Mesenchymal stem cell (in vitro differentiated cells and primary cell): ENCODE measurements at regions not wholly inside any gene's neighbourhood (a gene's known extent, or its start where the extent isn't known, plus 50 kb on each side); places are given as distances from the start of the nearest gene placed in this dataset.

ENCODE experiments used
- DNase-seq: peaks from one replicate; pipeline ENCODE4 v3.0.0-alpha.2; 2013
- H2AFZ ChIP-seq: one replicate; pipeline ENCODE4 v1.6.1; 2013; ENCODE audit warnings: low read depth, mild to moderate bottlenecking, control low read depth, inconsistent platforms, low read length, moderate library complexity
- H2AK5ac ChIP-seq: 2 replicates; pipeline ENCODE4 v1.6.1; 2013; ENCODE audit warnings: low read length, moderate library complexity, mild to moderate bottlenecking, inconsistent platforms; ENCODE audit not compliant: severe bottlenecking
- H2BK120ac ChIP-seq: one replicate; pipeline ENCODE4 v1.6.1; 2013; ENCODE audit warnings: low read depth, mild to moderate bottlenecking, inconsistent platforms, low read length, moderate library complexity
- H2BK12ac ChIP-seq, 2 experiments: one replicate each; pipeline ENCODE4 v1.6.1; 2013; ENCODE audit warnings: inconsistent platforms in 2 of 2, low read length in 2 of 2, mild to moderate bottlenecking in 2 of 2, moderate library complexity in 2 of 2, control low read depth in 1 of 2
- H2BK15ac ChIP-seq: one replicate; pipeline ENCODE4 v1.6.1; 2013; ENCODE audit warnings: mild to moderate bottlenecking, low read depth, inconsistent platforms; ENCODE audit not compliant: poor library complexity, severe bottlenecking
- H2BK5ac ChIP-seq: 2 replicates; pipeline ENCODE4 v1.6.1; 2013; ENCODE audit warnings: low read depth, mild to moderate bottlenecking, low read length, control low read depth, inconsistent platforms; ENCODE audit not compliant: poor library complexity, severe bottlenecking
- H3K14ac ChIP-seq, 2 experiments: one replicate each; pipeline ENCODE4 v1.6.1; 2013; ENCODE audit warnings: inconsistent platforms in 2 of 2, low read length in 2 of 2, control low read depth in 1 of 2, mild to moderate bottlenecking in 1 of 2, moderate library complexity in 1 of 2
- H3K18ac ChIP-seq, 2 experiments: one replicate each; pipeline ENCODE4 v1.6.1; 2013; ENCODE audit warnings: inconsistent platforms in 2 of 2, low read length in 2 of 2, control low read depth in 1 of 2, low read depth in 1 of 2, mild to moderate bottlenecking in 1 of 2
- H3K23ac ChIP-seq, 2 experiments: one replicate each; pipeline ENCODE4 v1.6.1; 2013; ENCODE audit warnings: inconsistent platforms in 2 of 2, low read length in 2 of 2, mild to moderate bottlenecking in 2 of 2, moderate library complexity in 2 of 2, control low read depth in 1 of 2
- H3K27ac ChIP-seq: 2 replicates; pipeline ENCODE4 v1.5.1; 2013; ENCODE audit warnings: mild to moderate bottlenecking, moderate library complexity, low read length, control low read depth, inconsistent platforms; ENCODE audit not compliant: poor library complexity, severe bottlenecking
- H3K27me3 ChIP-seq, 2 experiments: 2 replicates each; pipeline versions ENCODE4 v1.6.1 to v1.7.0; 2013; ENCODE audit warnings: low read length in 2 of 2, mild to moderate bottlenecking in 2 of 2, moderate library complexity in 2 of 2, control low read depth in 1 of 2, inconsistent platforms in 1 of 2; ENCODE audit not compliant: control insufficient read depth in 1 of 2, insufficient read depth in 1 of 2
- H3K36me3 ChIP-seq, 2 experiments: 2 replicates each; pipeline versions ENCODE4 v1.6.1 to v1.7.0; 2013; ENCODE audit warnings: low read length in 2 of 2, control low read depth in 1 of 2, inconsistent platforms in 1 of 2, low read depth in 1 of 2, mild to moderate bottlenecking in 1 of 2; ENCODE audit not compliant: insufficient read depth in 2 of 2, control insufficient read depth in 1 of 2
- H3K4ac ChIP-seq, 2 experiments: one replicate each; pipeline ENCODE4 v1.6.1; 2013; ENCODE audit warnings: inconsistent platforms in 2 of 2, low read length in 2 of 2, mild to moderate bottlenecking in 2 of 2, moderate library complexity in 2 of 2, control low read depth in 1 of 2, low read depth in 1 of 2
- H3K4me1 ChIP-seq: 2 replicates; pipeline ENCODE4 v1.6.1; 2013; ENCODE audit warnings: low read depth, low read length, control low read depth; ENCODE audit not compliant: control insufficient read depth, insufficient read depth
- H3K4me2 ChIP-seq: 2 replicates; pipeline ENCODE4 v1.6.1; 2013; ENCODE audit warnings: low read length, mild to moderate bottlenecking, inconsistent platforms; ENCODE audit not compliant: poor library complexity, severe bottlenecking
- H3K4me3 ChIP-seq, 2 experiments: 2 replicates each; pipeline versions ENCODE4 v1.5.1 to v1.7.0; 2013; ENCODE audit warnings: low read length in 2 of 2, mild to moderate bottlenecking in 2 of 2, control low read depth in 1 of 2, low read depth in 1 of 2; ENCODE audit not compliant: insufficient read depth in 1 of 2
- H3K79me1 ChIP-seq: replicated peaks from 2 replicates; pipeline ENCODE4 v1.6.1; 2013; ENCODE audit warnings: mild to moderate bottlenecking, control low read depth, low read length, inconsistent platforms; ENCODE audit not compliant: poor library complexity, severe bottlenecking
- H3K9ac ChIP-seq: 2 replicates; pipeline ENCODE4 v1.7.0; 2013; ENCODE audit warnings: mild to moderate bottlenecking, low read length, moderate library complexity
- H3K9me3 ChIP-seq: 2 replicates; pipeline ENCODE4 v1.7.0; 2013; ENCODE audit warnings: mild to moderate bottlenecking, low read length; ENCODE audit not compliant: control insufficient read depth
- H4K8ac ChIP-seq: one replicate; pipeline ENCODE4 v1.6.1; 2013; ENCODE audit warnings: inconsistent platforms, mild to moderate bottlenecking, low read length, moderate library complexity
- H4K91ac ChIP-seq: one replicate; pipeline ENCODE4 v1.6.1; 2013; ENCODE audit warnings: mild to moderate bottlenecking, low read length, inconsistent platforms
- WGBS: methylation state at CpG from one replicate; pipeline ENCODE4 v1.1.7; 2013; ENCODE audit warnings: mixed read lengths; 5-methylcytosine and 5-hydroxymethylcytosine counted together

DNA sequence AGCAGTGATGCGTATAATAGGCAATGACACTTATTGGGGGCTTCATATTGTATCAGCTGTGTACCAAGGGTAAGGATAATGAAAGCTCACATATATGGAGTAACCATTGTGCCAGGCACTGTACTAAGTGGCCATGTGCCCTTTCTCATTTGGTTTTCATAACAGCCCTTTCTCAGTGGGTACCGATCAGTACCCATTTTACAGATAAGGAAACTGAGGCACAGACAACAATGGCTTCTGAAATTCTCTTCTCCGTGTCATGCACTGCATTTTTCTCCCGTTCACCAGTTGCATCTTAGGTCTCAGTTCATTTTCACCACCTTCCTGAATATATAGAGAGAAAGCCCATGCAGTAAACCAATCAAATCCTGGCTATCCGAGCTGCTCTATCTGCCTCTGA is 216.7 kb upstream of the RBFOX1 start:
- Histone ChIP-seq H2AK5ac (no peak overlapping the region), H4K91ac (no peak overlapping the region), H3K14ac (no peak overlapping the region), H2BK5ac (no peak overlapping the region), H2BK12ac (no peak overlapping the region), H3K23ac (no peak overlapping the region), H3K4me1 (no peaks in the 10 kb centered on the region), H3K27me3 (no peaks in the 10 kb centered on the region), H3K9ac (no peak overlapping the region), H2BK120ac (no peak overlapping the region), H2BK15ac (no peak overlapping the region), H4K8ac (no peak overlapping the region), H3K18ac (no peak overlapping the region), H3K4me3 (no peak overlapping the region), H3K4me2 (no peak overlapping the region), H3K27ac (no peak overlapping the region), H3K9me3 (no peaks in the 10 kb centered on the region), H3K36me3 (no peaks in the 10 kb centered on the region), H3K4ac (no peak overlapping the region), H3K79me1 (no peaks in the 10 kb centered on the region), H2AFZ (no peak overlapping the region)
- no peak for DNase-seq
- 78% methylated on average over 5 of the region's 5 CpGs for WGBS

DNA sequence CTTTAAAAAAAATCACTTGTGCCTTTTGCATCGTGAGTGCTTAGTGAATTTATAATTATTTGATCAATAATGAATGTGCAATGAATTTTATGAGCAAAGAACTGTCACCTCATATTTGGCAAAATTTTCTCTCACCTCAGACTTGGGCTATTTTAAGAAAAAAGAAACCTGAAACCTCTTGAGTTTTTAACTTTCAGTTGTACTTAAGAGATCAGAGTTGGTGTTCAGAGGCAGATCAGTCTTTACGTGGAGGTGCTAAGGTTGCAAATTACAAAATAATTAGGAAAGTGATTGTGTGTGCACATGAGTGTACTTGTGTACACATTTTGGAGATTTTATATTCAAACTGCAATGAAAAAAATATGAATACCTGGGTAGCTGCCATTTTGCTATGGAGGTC is 218.7 kb upstream of the RBFOX1 start:
- no peak for DNase-seq
- no peak overlapping the region for H4K91ac ChIP-seq
- no peak overlapping the region for H3K27ac ChIP-seq
- H3K9ac ChIP-seq, result no peak overlapping the region
- 83% methylated on average over 1 of the region's 2 CpGs for WGBS
- H2BK12ac ChIP-seq, result no peak overlapping the region
- no peak overlapping the region for H3K23ac ChIP-seq
- no peaks in the 10 kb centered on the region for H3K79me1 ChIP-seq
- H3K9me3 ChIP-seq, result no peaks in the 10 kb centered on the region
- H2BK15ac ChIP-seq, result no peak overlapping the region
- H3K4me1 ChIP-seq, result no peaks in the 10 kb centered on the region
- no peaks in the 10 kb centered on the region for H3K27me3 ChIP-seq
- H4K8ac ChIP-seq, result no peak overlapping the region
- H2AFZ ChIP-seq, result no peak overlapping the region
- no peaks in the 10 kb centered on the region for H3K36me3 ChIP-seq
- H3K4me2 ChIP-seq, result no peak overlapping the region
- H3K4me3 ChIP-seq, result no peak overlapping the region
- H3K18ac ChIP-seq, result no peak overlapping the region
- H2AK5ac ChIP-seq, result no peak overlapping the region
- H3K4ac ChIP-seq, result no peak overlapping the region
- no peak overlapping the region for H3K14ac ChIP-seq
- H2BK120ac ChIP-seq, result no peak overlapping the region
- no peak overlapping the region for H2BK5ac ChIP-seq

DNA sequence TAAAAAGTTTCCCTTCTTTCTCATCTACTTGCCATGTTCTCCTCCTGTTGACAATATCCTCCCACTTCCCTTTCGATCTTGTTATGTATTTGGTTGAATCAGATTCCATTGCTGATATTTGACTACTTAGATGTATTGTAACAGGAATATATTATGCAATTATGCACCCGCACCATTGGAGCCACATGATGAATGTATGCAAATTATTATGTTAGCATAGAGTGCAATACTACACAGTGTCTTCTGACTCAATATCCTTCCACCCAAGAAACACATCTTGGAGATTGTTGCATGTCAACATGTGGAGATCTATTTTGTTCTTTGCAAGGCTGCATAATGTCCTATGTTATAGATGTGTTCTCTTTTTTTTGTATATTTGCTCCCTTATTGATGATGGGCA is 219.2 kb upstream of the RBFOX1 start:
- Histone ChIP-seq H2BK120ac (no peak overlapping the region), H3K4me3 (no peak overlapping the region), H4K91ac (no peak overlapping the region), H2BK12ac (no peak overlapping the region), H2AFZ (no peak overlapping the region), H2BK15ac (no peak overlapping the region), H3K27ac (no peak overlapping the region), H4K8ac (no peak overlapping the region), H3K9me3 (no peaks in the 10 kb centered on the region), H2AK5ac (no peak overlapping the region), H2BK5ac (no peak overlapping the region), H3K9ac (no peak overlapping the region), H3K4ac (no peak overlapping the region), H3K4me1 (no peaks in the 10 kb centered on the region), H3K36me3 (no peaks in the 10 kb centered on the region), H3K23ac (no peak overlapping the region), H3K27me3 (no peaks in the 10 kb centered on the region), H3K14ac (no peak overlapping the region), H3K79me1 (no peaks in the 10 kb centered on the region), H3K4me2 (no peak overlapping the region), H3K18ac (no peak overlapping the region)
- no peak for DNase-seq
- 86% methylated on average over 1 of the region's 2 CpGs for WGBS

DNA sequence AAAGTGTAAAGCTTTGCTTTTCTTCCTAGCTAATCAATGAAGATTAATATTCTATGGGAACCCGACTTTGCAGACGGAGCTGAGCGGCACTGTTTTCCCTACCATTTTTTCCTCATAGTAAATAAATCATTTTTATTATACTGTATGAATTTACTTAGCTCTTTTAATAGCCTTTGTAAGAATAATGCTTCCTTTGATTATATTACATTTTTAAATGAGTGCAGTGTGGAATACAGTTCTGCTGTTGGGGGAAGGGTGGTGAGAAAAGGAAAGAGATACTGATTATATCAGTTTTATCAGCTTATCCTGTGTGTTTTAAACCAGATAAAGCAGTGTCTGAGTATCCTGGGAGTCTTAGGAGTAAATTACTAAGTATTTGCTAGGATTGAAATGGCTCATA is 221.4 kb upstream of the RBFOX1 start:
- Histone ChIP-seq H3K4ac (no peak overlapping the region), H2AK5ac (no peak overlapping the region), H2BK5ac (no peak overlapping the region), H2BK12ac (no peak overlapping the region), H4K8ac (no peak overlapping the region), H3K27me3 (no peaks in the 10 kb centered on the region), H3K27ac (no peak overlapping the region), H3K4me2 (no peak overlapping the region), H3K9me3 (no peaks in the 10 kb centered on the region), H3K23ac (no peak overlapping the region), H2AFZ (no peak overlapping the region), H3K4me1 (no peaks in the 10 kb centered on the region), H3K18ac (no peak overlapping the region), H3K9ac (no peak overlapping the region), H2BK120ac (no peak overlapping the region), H3K4me3 (no peak overlapping the region), H3K79me1 (no peaks in the 10 kb centered on the region), H2BK15ac (no peak overlapping the region), H3K14ac (no peak overlapping the region), H3K36me3 (no peaks in the 10 kb centered on the region), H4K91ac (no peak overlapping the region)
- no CpG with 5 or more reads among the region's 3 CpGs for WGBS
- DNase-seq, result no peak
